ENCODE measurements at regions not wholly inside any gene's neighbourhood (a gene's known extent, or its start where the extent isn't known, plus 50 kb on each side); places are given as distances from the start of the nearest gene placed in this dataset.

GRCh38 chr6:27551607-27552006 is 78.7 kb upstream of the ZNF184 start:
- no peak for FAIRE-seq
- WGBS (ENCODE audit: low lambda C conversion rate), result 68% methylated on average over 2 of the region's 2 CpGs
- no peak overlapping the region for H2AFZ ChIP-seq (ENCODE audit: low read length)
- H3K79me2 ChIP-seq (ENCODE audit: insufficient read depth, low read length), result no peaks in the 10 kb centered on the region
- H3K36me3 ChIP-seq (replicated peaks in 1 of 2; ENCODE audit: control insufficient read depth in 1 of 2, insufficient read depth in 2 of 2, low read length in 2 of 2), result no peaks in the 10 kb centered on the region
- H3K9me3 ChIP-seq (ENCODE audit: low read length), result no peaks in the 10 kb centered on the region
- peaks cover 0 to 3% of the 10 kb centered on the region in 2 experiments; a peak in 2 of 5 replicates for H3K27me3 ChIP-seq (ENCODE audit: control insufficient read depth in 1 of 2, insufficient read depth in 2 of 2, low read length in 2 of 2)
- no peak overlapping the region for H3K4me3 ChIP-seq (replicated peaks in 1 of 3; ENCODE audit: insufficient read depth in 1 of 3, low read depth in 2 of 3, low read length in 3 of 3)
- no peaks in the 10 kb centered on the region for H4K20me1 ChIP-seq (ENCODE audit: insufficient read depth, low read length)
- H3K4me2 ChIP-seq (ENCODE audit: low read depth, low read length), result peak overlapping the region; percentile 92; the same call in 1 of the 2 replicates
- peaks cover 34% of the 10 kb centered on the region for H3K4me1 ChIP-seq (ENCODE audit: insufficient read depth, low read length)
- in situ Hi-C loops (cut with HindIII; ENCODE audit: extremely low pct_ligation_motif_present, low pct_unique_long_range_greater_than_20kb), result no loop called here
- no TSS peak for BruUV-seq (replicated peaks)
- no peak overlapping the region for H3K9ac ChIP-seq (ENCODE audit: insufficient read depth, low read depth, low read length)
- H3K27ac ChIP-seq (ENCODE audit: extremely low read length, insufficient read depth, low read length), result no peak overlapping the region
- CTCF ChIA-PET (ENCODE audit: low intra/inter-chr PET ratio, low total read pairs), result no interaction called here
- DNase-seq (ENCODE audit: low spot score), result no peak
- POLR2A ChIA-PET, result no interaction called here
- intact Hi-C loops (cut with micrococcal nuclease; ENCODE audit: unreplicated experiment), result no loop called here
- no peak for ATAC-seq
- TF ChIP-seq GMEB2 (CRISPR knock-in tag; IDR thresholded peaks at IDR 0.05; ENCODE audit: low read depth) (no peak), TOE1 (CRISPR knock-in tag; IDR thresholded peaks at IDR 0.05) (no peak), HMGXB4 (CRISPR knock-in tag; IDR thresholded peaks at IDR 0.05; ENCODE audit: borderline replicate concordance in 1 of 2, low read depth in 1 of 2) (no peak), KDM6A (CRISPR knock-in tag; IDR thresholded peaks at IDR 0.05; ENCODE audit: low read depth) (no peak), TBX2 (CRISPR knock-in tag; IDR thresholded peaks at IDR 0.05; ENCODE audit: borderline replicate concordance) (no peak), SKIL (CRISPR knock-in tag; IDR thresholded peaks at IDR 0.05; ENCODE audit: borderline replicate concordance) (no peak), PAF1 (CRISPR knock-in tag; IDR thresholded peaks at IDR 0.05) (no peak), RNF2 (conservative IDR thresholded peaks at IDR 0.05; ENCODE audit: low read depth) (no peak), IRF9 (CRISPR knock-in tag; IDR thresholded peaks at IDR 0.05; ENCODE audit: borderline replicate concordance) (no peak), SRY (CRISPR knock-in tag; IDR thresholded peaks at IDR 0.05) (no peak), ZNF605 (CRISPR knock-in tag; IDR thresholded peaks at IDR 0.05) (no peak)
- TF ChIP-seq, protein P1, sequence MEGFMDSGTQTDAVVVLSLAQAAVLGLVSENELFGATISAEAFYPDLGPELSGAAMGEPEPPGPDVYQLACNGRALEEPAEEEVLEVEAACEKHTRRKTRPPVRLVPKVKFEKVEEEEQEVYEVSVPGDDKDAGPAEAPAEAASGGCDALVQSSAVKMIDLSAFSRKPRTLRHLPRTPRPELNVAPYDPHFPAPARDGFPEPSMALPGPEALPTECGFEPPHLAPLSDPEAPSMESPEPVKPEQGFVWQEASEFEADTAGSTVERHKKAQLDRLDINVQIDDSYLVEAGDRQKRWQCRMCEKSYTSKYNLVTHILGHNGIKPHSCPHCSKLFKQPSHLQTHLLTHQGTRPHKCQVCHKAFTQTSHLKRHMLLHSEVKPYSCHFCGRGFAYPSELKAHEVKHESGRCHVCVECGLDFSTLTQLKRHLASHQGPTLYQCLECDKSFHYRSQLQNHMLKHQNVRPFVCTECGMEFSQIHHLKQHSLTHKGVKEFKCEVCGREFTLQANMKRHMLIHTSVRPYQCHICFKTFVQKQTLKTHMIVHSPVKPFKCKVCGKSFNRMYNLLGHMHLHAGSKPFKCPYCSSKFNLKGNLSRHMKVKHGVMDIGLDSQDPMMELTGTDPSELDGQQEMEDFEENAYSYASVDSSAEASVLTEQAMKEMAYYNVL (CRISPR knock-in tag; IDR thresholded peaks at IDR 0.05; ENCODE audit: borderline replicate concordance), result no peak
- TF ChIP-seq, protein P2, sequence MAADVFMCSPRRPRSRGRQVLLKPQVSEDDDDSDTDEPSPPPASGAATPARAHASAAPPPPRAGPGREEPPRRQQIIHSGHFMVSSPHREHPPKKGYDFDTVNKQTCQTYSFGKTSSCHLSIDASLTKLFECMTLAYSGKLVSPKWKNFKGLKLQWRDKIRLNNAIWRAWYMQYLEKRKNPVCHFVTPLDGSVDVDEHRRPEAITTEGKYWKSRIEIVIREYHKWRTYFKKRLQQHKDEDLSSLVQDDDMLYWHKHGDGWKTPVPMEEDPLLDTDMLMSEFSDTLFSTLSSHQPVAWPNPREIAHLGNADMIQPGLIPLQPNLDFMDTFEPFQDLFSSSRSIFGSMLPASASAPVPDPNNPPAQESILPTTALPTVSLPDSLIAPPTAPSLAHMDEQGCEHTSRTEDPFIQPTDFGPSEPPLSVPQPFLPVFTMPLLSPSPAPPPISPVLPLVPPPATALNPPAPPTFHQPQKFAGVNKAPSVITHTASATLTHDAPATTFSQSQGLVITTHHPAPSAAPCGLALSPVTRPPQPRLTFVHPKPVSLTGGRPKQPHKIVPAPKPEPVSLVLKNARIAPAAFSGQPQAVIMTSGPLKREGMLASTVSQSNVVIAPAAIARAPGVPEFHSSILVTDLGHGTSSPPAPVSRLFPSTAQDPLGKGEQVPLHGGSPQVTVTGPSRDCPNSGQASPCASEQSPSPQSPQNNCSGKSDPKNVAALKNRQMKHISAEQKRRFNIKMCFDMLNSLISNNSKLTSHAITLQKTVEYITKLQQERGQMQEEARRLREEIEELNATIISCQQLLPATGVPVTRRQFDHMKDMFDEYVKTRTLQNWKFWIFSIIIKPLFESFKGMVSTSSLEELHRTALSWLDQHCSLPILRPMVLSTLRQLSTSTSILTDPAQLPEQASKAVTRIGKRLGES (CRISPR knock-in tag; IDR thresholded peaks at IDR 0.05; ENCODE audit: borderline replicate concordance), result no peak

Measured in HepG2 (cell line).